ENCODE measurements at regions not wholly inside any gene's neighbourhood (a gene's known extent, or its start where the extent isn't known, plus 50 kb on each side); places are given as distances from the start of the nearest gene placed in this dataset.

- TF ChIP-seq ZBTB8A (tag by site-specific recombination; IDR thresholded peaks at IDR 0.05): no peak
Observed at GRCh38 chr2:146363731-146364130, 1481.1 kb upstream of the ACVR2A start (continued).

GRCh38 chr2:146351689-146352088 lies 1493.1 kb upstream of the ACVR2A start:
- Histone ChIP-seq H3K36me3 (ENCODE audit: control insufficient read depth in 2 of 2, insufficient read depth in 1 of 2, low read length in 2 of 2) (no peaks in the 10 kb centered on the region), H3K4me1 (ENCODE audit: control insufficient read depth, insufficient read depth, low read length) (no peaks in the 10 kb centered on the region), H3K27ac (ENCODE audit: extremely low read depth, low read depth, low read length) (no peak overlapping the region), H3K9me3 (ENCODE audit: control insufficient read depth, insufficient read depth, low read depth, low read length) (no peaks in the 10 kb centered on the region), H3K4me3 (ENCODE audit: low read depth, low read length) (no peak overlapping the region)
- POLR2A ChIA-PET: no interaction called here
- TF ChIP-seq ZNF404 (tag by site-specific recombination; IDR thresholded peaks at IDR 0.05) (no peak), ZNF362 (tag by site-specific recombination; IDR thresholded peaks at IDR 0.05) (no peak), ATF2 (tag by site-specific recombination; IDR thresholded peaks at IDR 0.05; ENCODE audit: low read depth) (no peak), GLI2 (tag by site-specific recombination; IDR thresholded peaks at IDR 0.05; ENCODE audit: borderline replicate concordance, low read depth) (no peak), ZNF639 (tag by site-specific recombination; IDR thresholded peaks at IDR 0.05) (no peak), ZNF394 (tag by site-specific recombination; IDR thresholded peaks at IDR 0.05; ENCODE audit: borderline replicate concordance) (no peak), ZNF645 (tag by site-specific recombination; IDR thresholded peaks at IDR 0.05) (no peak), ZXDB (tag by site-specific recombination; IDR thresholded peaks at IDR 0.05) (no peak), ZNF302 (tag by site-specific recombination; IDR thresholded peaks at IDR 0.05; ENCODE audit: low read depth) (no peak)
- CTCF ChIA-PET: no interaction called here

- Histone ChIP-seq H3K4me3 (ENCODE audit: low read depth, low read length) (no peak overlapping the region), H3K36me3 (ENCODE audit: control insufficient read depth in 2 of 2, insufficient read depth in 1 of 2, low read length in 2 of 2) (no peaks in the 10 kb centered on the region), H3K9me3 (ENCODE audit: control insufficient read depth, insufficient read depth, low read depth, low read length) (no peaks in the 10 kb centered on the region), H3K4me1 (ENCODE audit: control insufficient read depth, insufficient read depth, low read length) (no peaks in the 10 kb centered on the region), H3K27ac (ENCODE audit: extremely low read depth, low read depth, low read length) (no peak overlapping the region)
- ChIA-PET POLR2A (no interaction called here), CTCF (no interaction called here)
- no peak for TF ChIP-seq YY2 (tag by site-specific recombination; IDR thresholded peaks at IDR 0.05)
- no peak for TF ChIP-seq PRDM10 (tag by site-specific recombination; IDR thresholded peaks at IDR 0.05)
- TF ChIP-seq TCF7L2 (IDR thresholded peaks at IDR 0.05; ENCODE audit: borderline replicate concordance, low read depth, low read length): no peak
- TF ChIP-seq ZNF792 (tag by site-specific recombination; IDR thresholded peaks at IDR 0.05): no peak
- no peak for TF ChIP-seq KLF8 (tag by site-specific recombination; IDR thresholded peaks at IDR 0.05)
- no peak for TF ChIP-seq ZNF555 (tag by site-specific recombination; conservative IDR thresholded peaks at IDR 0.05)
- no peak for TF ChIP-seq SALL2 (tag by site-specific recombination; IDR thresholded peaks at IDR 0.05; ENCODE audit: borderline replicate concordance)
- TF ChIP-seq ZNF776 (tag by site-specific recombination; IDR thresholded peaks at IDR 0.05; ENCODE audit: borderline replicate concordance): no peak
Observed at GRCh38 chr2:146349334-146349733, 1495.5 kb upstream of the ACVR2A start.

Measured in HEK293 (cell line).